ENCODE measurements at regions not wholly inside any gene's neighbourhood (a gene's known extent, or its start where the extent isn't known, plus 50 kb on each side); places are given as distances from the start of the nearest gene placed in this dataset.

DNA sequence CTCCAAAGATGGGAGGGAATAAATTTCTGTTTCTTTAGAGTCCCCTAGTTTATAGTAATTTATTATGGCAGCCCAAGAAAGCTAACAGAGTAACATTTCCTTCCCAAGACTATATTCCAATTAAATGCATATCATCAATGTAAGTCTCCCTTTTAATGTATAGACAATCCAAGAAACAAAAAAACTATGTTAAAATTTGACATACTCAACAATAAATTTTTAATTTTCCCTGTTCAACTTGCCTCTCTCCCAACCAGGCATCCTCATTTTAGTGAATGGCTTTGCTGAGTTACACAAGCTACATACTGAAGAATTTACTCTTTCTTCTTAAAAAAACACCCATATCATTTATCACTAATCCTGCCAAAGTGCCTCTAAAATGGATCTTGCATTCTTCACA lies 1357.7 kb downstream of the PCDH9 start:
- no peak for DNase-seq

DNA sequence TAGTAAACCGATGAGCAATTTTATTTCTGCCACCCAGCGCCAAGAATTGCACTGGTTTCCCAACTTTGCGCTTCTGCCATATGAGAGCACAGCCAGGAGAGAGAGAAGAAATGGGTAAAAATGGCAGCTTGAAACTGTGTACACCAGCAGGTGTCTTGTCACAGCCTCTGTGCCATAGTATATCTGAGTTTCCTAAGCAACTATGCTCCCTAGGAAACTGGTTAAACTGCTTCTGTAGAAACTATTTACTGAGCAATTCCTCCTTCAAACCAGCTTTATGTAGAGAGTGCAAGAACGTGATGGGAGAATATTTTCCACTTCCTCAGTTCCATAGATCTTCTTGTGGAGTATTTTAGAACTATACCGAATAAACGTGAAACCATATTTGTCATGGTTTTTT lies 1361.3 kb downstream of the PCDH9 start:
- DNase-seq: no peak

DNA sequence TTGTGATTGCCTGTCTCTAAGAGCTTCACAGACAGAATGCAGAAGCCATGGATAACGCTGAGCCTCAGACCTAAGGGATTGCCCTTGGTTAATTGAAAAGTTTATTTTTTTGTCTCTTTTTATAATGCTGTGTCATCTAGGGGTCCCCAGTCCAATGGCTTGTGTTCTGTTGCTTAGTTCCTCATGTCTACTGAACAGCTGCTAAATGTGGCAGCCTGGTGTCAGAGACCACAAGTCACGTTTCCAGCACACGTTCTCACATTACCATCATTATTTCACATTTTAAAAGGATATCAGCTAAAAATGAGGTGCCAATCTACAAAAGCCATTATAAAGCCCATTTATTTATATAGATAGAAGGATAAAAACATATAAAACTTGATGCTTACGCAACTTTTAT lies 1362.0 kb downstream of the PCDH9 start:
- no peak for DNase-seq

DNA sequence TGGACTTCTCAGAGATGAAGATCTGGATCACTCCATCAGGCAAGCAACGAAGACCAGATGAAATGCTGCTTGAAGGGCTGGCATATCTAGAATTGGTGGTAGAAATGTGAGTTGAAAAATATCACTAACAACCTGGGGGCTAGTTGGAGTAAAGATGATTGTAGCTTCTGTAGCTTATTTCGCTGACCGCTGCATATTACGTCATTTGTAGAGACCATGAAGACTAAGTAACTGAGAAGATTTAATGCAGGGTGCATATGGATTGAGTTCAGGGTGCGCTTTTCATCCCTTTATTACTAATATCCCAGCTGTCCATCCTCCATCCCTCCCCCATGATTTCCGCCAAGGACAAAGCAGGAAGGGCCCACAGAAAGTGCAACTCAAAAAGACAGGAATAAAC lies 1364.0 kb downstream of the PCDH9 start:
- DNase-seq: no peak

DNA sequence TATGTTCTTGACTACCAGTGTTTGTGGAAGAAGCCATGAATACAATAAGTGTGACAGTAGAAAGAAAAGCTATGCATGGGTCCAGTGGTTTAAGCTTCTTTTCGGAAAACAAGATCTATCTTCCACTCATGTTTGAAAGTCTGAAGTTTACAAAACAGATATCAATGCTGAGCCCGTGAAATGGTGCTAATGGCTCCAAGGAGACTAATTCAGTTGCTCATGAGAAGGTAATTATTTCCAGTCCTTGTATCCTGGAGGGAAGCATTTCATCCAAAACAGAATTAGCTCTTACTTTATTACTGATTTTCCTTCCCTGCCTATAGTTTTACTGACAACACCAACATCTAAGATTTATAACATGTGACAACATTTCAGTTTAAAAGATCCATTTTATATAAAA lies 1364.9 kb downstream of the PCDH9 start:
- no peak for DNase-seq

DNA sequence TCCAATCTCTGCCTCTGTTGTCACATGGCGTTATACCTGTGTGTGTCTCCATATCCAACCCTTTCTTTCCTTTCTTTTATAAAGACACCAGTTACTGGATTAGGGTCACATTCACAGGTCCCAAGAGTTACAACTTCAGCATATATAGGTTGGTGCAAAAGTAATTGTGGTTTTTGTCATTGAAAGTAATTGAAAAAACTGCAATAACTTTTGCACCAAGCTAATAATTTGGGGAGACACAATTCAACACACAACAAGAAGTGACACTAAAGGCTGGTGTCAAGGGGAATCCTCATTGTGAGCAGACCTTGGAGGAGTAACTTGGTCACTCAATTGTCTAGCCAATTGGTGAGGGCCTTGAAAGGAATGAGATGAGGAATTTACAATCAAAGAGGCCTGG lies 1366.1 kb downstream of the PCDH9 start:
- no peak for DNase-seq

DNA sequence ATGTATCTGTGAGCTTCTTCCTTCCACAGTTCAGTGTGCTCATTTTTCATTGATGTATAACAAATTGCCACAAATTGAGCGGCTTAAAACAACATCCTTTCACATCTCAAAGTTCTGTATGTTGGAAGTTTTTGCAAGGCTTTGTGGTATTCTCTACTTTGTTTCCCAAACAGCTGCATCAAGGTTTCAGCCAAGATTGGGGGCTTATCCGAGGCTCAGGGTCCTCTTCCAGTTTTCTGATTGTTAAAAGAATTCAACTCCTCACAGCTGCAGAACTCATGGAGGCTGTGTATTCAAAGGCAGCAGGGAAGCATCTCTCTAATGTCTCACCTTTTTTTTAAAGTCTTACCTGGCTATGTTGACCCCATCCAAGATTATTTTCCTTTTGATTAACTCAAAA lies 1369.8 kb downstream of the PCDH9 start:
- DNase-seq: no peak

DNA sequence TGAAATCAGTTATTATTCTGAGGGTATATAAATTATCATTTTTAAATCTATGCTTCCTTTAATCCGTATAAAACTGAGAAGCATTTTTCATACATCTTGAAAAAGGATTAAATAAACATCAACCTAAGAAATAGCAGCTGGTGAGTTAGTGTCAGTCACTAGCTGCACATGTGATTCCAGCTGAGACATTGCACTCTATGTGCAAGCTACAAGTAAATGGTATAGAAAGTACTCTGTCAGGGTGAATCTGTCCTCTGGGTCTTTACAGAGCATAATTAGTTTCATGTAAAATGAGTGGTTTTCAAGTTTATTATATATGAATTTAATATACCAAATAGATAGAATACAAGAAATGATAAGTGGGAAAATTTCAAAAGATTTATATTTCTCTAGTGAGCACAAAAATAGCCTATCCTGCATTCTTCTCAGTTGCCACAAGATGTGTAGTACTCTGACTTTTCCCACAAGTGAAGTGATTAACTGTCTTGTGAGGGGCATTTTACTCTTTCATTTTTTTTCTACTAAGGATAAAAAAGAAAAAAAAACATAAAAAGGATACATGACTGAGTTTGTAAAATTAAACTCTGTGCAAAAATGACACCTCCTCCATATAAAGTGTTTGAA lies 1372.1 kb downstream of the PCDH9 start:
- no peak for DNase-seq

DNA sequence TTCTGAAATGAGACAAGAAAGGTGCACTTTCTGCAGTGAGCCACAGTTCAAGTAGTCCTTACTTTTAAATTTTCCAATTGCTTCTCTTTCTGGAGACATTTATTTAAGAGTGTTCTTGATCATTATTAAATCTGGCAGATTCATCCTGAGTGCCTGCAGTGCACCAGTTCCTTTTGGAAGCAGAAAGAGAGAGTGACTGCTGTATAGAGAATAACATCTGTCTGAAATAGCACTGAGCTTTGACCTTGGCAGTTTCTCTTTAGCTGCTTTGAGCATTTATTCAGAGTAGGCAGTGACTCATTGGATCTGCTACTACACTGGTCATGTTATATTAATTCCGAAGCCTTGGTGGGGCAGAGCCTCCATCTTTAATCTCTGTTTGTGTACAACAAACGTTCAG lies 1373.7 kb downstream of the PCDH9 start:
- no peak for DNase-seq

DNA sequence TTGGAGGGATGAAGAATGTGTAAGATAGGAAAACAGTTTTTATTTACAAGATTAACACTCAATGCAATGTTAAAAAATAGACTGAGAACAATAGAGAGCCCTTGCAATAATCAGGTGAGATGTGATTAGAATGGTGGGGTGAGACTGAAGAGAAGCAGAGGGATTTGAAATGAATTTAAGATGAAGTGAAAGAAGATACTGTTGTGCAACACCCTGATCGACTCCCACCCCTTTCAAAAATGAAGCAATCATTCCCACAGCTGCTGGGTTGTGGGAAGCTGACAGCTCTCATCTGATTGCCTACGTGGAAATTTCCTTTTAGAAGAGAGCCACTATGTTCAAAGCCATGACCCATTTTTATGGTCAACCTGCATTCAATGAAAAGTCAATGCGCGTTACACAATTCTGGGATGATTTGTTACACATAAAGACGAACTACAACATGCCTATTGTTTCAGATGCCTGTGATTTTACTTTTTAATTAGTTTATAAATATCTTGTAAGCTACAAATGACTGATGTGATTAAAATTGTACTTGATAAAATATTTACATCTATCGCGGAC lies 1374.8 kb downstream of the PCDH9 start:
- no peak for DNase-seq

DNA sequence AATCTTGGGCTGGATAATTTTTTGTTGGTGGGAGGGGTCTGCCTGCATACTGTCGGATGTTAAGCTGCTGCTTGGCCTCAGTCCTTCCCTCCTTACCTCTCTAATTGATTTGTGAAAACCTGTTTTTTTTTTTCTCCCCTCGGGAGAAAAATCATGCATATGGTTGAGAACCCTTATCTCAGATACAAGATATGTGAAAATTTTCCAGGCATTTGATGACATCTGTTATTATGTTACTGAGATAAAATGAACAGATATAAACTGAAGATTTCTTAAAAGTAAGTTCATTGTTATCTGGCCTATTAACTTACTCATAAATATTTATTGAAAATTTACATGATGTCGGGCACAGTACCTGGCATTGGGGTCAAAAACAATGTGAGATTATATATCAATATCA lies 1375.7 kb downstream of the PCDH9 start:
- DNase-seq: no peak

DNA sequence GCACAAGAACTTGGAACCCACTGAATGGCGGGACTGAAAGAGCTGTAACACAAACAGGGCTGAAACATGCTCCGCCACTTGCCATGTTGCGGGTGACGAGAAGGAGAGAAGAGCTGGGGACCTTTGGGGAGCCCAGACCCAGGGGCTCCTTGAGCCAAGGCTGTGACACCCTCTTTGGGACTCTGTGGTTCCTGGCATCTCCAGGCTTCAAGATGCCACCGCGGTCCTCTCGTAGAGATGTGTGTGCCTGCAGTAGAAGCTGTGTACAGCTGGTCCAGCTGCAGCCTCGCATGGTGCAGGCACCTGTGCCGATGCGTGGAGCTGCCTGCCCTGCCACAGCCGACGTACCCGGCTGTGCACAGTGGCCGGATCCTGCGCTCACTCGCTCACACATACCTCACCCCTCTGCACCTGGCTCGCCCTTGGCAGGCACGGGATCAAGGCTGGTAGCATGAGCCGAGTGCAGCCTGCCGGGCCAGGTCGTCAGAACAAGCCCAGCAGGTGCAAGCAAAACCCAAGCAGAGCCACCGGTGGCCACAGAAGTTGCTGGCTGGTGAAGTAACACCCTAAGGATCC lies 1385.8 kb downstream of the PCDH9 start:
- DNase-seq: no peak

DNA sequence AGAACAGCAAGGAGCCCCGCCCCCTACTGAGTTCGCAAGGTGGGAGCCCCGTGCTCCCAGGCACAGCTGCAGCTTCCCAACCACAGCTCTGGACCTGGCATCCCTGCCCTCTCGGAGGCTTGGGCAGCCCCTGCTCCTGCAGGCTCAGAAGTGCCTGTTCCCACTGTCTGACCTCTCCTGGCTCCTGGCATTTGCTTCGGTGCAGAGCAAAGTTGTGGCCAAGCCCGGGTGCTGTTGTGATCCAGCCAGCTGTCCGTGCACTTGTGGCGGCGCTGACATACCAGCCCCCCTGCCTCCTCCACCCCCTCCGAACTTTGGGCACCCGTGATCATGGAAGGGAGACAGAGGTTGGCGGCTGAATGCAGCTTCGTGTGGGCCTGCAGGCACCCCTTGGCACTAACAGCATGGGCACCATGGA lies 1386.8 kb downstream of the PCDH9 start:
- no peak for DNase-seq

DNA sequence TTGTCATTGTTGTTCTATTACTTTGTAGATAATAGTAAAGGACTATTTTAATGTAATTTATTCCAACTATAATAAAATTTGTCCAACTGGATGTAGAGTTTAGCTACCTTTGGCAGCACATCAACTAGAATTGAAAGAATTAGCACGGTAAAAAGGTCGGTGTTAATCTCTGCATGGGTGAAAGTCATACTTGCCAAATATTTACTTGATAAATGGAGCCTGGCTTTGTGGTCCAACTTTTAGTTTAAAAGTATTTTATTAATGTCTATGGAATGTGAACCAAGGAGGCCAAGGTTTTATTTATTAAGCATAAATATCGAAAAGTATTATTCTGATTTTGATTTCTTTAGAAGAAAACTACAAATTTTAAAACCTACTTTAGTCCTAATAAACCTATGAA lies 1389.0 kb downstream of the PCDH9 start:
- no peak for DNase-seq

DNA sequence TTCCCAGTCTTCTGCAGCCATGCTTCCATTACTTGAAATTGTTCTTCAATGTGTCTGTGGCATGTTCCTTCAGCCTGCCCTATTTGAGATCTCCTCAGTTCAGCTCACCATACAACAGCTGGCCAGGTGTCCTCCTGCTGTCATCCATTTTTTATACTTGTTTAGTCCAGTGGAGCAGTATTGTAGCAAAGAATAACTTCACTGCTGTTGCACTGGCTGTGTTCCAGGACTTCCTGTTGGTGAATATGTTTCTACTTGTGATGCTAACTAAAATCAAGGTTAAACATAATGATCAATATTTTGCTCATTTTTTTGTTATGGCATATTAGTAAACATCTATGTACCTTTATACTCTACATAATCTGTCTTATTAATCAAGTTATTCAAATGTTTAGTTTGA lies 1394.1 kb downstream of the PCDH9 start:
- no peak for DNase-seq

DNA sequence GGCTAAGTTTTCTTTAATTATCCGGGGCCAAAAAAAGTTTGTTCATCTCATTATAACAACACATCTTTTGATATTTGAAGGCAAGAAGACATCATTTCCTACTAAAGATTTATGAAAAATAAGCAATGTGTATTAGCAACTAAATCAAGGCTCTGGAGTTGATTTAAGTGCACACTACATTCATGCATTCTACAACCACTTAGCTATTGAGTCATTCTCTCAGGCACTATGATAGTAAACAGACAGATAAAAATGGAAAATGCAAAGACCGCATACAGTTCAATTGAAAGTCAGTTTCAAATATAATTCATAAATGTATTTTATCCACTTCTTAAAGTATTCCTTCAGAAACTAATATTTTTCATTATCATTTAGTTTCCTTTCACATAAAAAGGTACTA lies 1395.2 kb downstream of the PCDH9 start:
- no peak for DNase-seq

DNA sequence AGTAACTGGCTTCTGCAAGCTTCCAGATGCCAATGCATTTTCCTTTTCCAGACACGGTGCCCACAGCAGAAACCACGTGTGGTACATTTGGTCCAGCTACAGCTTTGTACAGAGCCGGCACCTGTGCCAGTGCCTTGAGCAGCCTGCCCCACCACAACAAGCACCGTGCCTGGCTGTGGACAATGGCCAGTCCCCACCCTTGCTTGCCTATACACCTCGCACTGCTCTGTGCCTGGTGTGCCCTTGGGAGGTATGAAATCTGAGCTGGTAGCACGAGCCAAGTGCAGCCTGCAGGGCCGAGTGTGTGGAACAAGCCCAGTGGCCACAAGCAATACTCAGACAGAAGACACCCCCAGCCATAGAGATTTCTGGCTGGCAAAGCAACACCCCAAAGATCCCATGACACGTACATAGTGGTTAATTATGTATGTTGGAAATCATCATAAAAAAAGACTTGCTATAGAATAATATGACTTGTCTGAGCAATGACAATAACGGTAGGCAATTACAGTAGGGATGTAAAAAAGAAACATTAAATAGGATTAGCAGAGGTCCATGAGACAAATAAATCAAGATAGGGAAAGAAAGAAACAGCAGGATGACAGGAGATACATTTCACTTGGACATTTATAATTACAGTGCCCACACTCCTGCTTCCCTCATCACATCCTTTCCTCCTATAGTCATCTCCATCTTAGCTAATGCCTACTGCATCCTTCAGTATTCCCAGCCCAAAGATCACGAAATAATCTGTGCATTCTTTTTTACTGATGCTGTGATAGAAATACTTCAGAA lies 1399.5 kb downstream of the PCDH9 start:
- DNase-seq: no peak

DNA sequence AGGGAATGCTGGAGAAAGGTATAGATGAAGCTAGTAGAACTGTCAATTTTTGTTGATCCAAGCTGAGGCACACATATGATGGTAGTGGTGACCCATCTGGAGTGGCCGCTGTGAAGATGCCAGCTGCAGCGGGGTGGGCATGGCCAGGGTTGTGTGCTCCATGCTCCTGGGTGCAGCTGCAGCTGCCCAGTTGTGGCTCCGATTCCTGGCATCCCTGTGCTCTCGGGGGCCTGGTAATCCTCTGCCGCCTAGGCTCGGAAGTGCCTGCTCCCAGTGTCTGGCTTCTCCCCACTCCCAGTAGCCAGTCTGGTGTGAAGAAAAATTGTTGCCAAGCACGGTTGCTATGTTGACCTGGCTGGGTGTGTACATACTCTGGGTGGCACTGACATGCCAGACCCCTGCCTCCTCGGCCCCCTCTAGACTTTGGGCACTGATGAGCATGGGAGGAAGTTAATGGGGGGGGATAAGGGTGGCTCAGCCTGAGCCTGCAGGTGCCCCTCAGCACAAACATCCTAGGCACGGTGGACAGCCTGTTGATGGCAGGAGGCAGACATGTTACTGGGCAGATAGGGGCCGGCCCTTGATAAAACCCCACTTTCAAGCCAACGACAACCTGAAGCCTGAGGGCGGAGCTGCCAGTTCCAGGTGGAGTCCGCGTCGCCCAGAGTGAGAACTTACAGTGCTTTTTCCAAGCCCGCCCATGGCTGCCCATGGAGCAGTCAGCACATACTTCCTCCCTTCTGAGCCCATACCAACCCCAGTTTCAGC lies 1400.7 kb downstream of the PCDH9 start:
- no peak for DNase-seq

DNA sequence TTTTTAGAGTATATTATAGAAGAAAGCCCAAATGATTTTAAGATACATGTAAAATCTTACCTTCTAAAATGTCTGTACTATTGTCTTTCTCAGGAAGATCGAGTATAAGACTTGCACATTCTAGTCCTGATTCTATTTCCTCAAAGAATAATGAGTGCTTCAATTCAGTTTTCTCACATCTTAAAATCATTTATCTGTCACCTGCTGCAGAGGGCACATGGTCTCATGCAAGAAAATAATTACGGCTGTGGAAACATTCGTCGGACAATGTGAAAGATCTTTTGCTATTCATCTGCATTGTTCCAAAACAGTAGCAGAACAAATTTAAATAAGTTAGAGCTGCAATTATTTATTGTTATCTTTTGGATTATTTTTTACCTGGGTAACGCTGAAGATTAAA lies 1403.5 kb downstream of the PCDH9 start:
- no peak for DNase-seq

DNA sequence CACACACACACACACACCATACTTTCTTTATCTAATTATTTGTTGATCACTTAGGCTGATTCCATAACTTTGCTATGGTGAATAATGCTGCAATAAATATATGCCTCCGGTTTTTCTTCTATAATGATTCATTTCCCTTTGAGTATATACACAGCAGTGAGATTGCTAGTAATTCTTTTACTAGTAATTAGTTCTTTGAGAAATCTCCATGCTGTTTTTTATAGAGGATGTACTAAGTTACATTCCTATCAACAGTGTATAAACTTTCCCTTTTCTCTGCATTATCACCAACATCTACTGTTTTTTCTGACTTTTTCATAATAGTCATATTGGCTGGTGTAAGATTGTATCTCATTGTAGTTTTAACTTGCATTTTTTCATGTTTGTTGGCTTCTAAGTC lies 1405.1 kb downstream of the PCDH9 start:
- no peak for DNase-seq

DNA sequence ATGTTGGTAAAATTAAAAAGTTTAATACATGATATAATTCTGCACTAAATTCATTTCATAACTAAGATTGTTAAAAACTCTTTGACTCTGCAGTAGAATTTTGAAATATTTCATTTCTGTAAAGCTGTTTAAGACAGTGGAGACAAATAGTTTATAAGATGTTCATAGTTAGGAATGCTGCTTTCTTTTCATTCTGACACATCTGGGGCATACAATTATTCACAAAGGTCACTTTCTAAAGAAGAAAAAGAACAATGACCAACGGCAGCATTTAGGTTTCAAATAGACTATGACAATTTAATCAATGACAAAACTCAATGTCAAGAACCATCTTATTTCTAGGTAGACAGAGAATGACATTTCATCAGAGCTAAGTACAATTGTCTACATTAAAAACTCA lies 1422.1 kb downstream of the PCDH9 start:
- no peak for DNase-seq

DNA sequence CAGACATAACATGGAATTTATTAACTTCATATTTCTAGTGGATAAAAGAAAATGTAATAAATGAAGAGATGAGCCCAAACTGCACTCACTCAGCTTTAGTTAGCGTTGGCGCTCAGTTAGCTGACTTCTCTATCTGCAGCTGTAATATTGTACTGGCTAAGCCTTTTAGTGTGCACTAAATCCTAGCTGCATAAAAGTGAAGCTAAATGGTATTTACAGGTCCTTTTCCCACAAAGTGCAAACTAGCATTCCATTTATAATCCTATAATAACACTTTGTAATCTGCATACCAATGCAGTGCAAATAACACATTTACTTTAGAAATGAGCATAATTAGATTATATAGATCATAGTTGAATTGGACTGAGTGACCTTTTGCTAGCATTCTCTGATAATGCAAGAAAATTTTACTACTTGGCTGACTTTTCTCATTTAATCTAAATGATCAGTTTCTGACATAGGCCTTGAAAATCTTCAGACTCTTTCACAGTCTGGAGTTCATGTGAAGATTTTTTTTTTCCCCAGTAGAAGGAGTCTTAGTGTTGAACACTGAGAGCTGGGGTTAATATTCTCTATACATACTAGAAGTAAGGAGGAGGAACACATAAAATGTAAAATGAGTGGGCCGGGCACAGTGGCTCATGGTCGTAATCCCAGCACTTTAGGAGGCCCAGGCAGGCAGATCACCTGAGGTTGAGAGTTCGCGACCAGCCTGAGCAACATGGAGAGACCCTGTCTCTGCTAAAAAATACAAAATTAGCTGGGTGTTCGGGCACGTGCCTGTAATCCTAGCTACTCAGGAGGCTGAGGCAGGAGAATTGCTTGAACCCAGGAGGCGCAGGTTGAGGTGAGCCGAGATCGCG lies 1426.4 kb downstream of the PCDH9 start:
- no peak for DNase-seq
